Upper lobe of left lung (tissue), 4 donors: ENCODE measurements at regions not wholly inside any gene's neighbourhood (a gene's known extent, or its start where the extent isn't known, plus 50 kb on each side); places are given as distances from the start of the nearest gene placed in this dataset.

ENCODE experiments used
- EP300 ChIP-seq, 4 donors: sonication (generic); formaldehyde crosslinking; IDR thresholded peaks; one replicate each; pipeline ENCODE4 v1.5.1; 2017; ENCODE audit warnings: antibody characterized with exemption in 4 of 4, control low read depth in 2 of 4
- POLR2A ChIP-seq, 4 donors: fragments of 450-650 bp; IDR thresholded peaks; one replicate each; pipeline ENCODE4 v1.5.1; 2016 to 2017; ENCODE audit warnings: antibody characterized with exemption in 4 of 4, mild to moderate bottlenecking in 2 of 4
- TF ChIP-seq, protein P1 (sequence below), 6 experiments: fragments of 450-650 bp in 4 of 6; fragments of 200-600 bp in 2 of 6; sonication (generic) in 2 of 6; IDR thresholded peaks; one replicate each; pipeline ENCODE4 v1.5.1; 2016 to 2019; ENCODE audit warnings: antibody characterized with exemption in 6 of 6

DNA sequence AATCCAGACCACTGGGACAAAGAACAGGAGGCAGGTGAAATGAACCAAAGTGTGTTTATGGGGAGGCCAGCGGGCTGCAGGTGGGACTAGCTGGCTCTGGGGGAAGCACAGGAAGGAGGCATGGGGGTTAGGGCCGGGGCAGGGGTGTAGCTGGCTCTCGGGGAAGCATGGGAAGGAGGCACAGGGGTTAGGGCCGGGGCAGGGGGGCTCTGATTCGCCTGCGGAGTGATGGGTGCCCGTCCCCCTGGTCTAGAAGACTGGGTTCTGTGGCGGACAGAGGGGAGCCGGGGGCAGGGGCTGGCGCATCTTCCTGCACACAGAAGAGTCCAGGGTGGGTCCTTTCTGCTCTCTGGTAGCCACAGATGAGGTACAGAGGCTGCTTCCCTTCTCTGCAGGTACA is 310.3 kb downstream of the TMEM121 start:
- TF ChIP-seq, protein P1, sequence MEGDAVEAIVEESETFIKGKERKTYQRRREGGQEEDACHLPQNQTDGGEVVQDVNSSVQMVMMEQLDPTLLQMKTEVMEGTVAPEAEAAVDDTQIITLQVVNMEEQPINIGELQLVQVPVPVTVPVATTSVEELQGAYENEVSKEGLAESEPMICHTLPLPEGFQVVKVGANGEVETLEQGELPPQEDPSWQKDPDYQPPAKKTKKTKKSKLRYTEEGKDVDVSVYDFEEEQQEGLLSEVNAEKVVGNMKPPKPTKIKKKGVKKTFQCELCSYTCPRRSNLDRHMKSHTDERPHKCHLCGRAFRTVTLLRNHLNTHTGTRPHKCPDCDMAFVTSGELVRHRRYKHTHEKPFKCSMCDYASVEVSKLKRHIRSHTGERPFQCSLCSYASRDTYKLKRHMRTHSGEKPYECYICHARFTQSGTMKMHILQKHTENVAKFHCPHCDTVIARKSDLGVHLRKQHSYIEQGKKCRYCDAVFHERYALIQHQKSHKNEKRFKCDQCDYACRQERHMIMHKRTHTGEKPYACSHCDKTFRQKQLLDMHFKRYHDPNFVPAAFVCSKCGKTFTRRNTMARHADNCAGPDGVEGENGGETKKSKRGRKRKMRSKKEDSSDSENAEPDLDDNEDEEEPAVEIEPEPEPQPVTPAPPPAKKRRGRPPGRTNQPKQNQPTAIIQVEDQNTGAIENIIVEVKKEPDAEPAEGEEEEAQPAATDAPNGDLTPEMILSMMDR (IDR thresholded peaks at IDR 0.05): no peak
- TF ChIP-seq POLR2A (IDR thresholded peaks at IDR 0.05) (no peak), EP300 (IDR thresholded peaks at IDR 0.05) (no peak)
